Astrocyte (in vitro differentiated cells and primary cell): ENCODE measurements at regions not wholly inside any gene's neighbourhood (a gene's known extent, or its start where the extent isn't known, plus 50 kb on each side); places are given as distances from the start of the nearest gene placed in this dataset.

Source experiments
- DNase-seq: peaks from one replicate; pipeline ENCODE4 v3.0.0-alpha.2; 2010; ENCODE audit warnings: low read depth
- FAIRE-seq: peaks from 2 replicates; lab custom pipeline; 2011; peaks lifted over from hg19 to GRCh38; lab: Jason Lieb, UNC
- H2AFZ ChIP-seq: 2 replicates; pipeline ENCODE4 v1.6.0; 2012; ENCODE audit warnings: low read depth, low read length, inconsistent platforms
- H3K27ac ChIP-seq: 2 replicates; pipeline ENCODE4 v1.5.1; 2011; ENCODE audit warnings: low read depth, low read length, inconsistent platforms
- H3K27me3 ChIP-seq: 2 replicates; pipeline ENCODE4 v1.6.0; 2011; ENCODE audit warnings: low read length, inconsistent platforms; ENCODE audit not compliant: insufficient read depth
- H3K36me3 ChIP-seq: 2 replicates; pipeline ENCODE4 v1.5.1; 2011; ENCODE audit warnings: low read length, inconsistent platforms; ENCODE audit not compliant: insufficient read depth
- H3K4me1 ChIP-seq: 2 replicates; pipeline ENCODE4 v1.5.1; 2011; ENCODE audit warnings: low read length, inconsistent platforms; ENCODE audit not compliant: insufficient read depth
- H3K4me2 ChIP-seq: 2 replicates; pipeline ENCODE4 v1.6.0; 2012; ENCODE audit warnings: low read length, inconsistent platforms
- H3K4me3 ChIP-seq: 2 replicates; pipeline ENCODE4 v1.5.1; 2011; ENCODE audit warnings: low read depth, mild to moderate bottlenecking, low read length, inconsistent platforms; ENCODE audit not compliant: insufficient read depth
- H3K79me2 ChIP-seq: 2 replicates; pipeline ENCODE4 v1.6.0; 2012; ENCODE audit warnings: mild to moderate bottlenecking, low read length, inconsistent platforms; ENCODE audit not compliant: insufficient read depth
- H3K9ac ChIP-seq: 2 replicates; pipeline ENCODE4 v1.6.0; 2012; ENCODE audit warnings: mild to moderate bottlenecking, low read length, inconsistent platforms
- H3K9me3 ChIP-seq: 2 replicates; pipeline ENCODE4 v1.5.1; 2012; ENCODE audit warnings: low read depth, mild to moderate bottlenecking, low read length, inconsistent platforms; ENCODE audit not compliant: insufficient read depth
- H4K20me1 ChIP-seq: 2 replicates; pipeline ENCODE4 v1.6.0; 2012; ENCODE audit warnings: low read length, inconsistent platforms; ENCODE audit not compliant: insufficient read depth
- H3K27ac Mint-ChIP-seq: one replicate; pipeline ENCODE4 v1.8.0; 2021; ENCODE audit warnings: mild to moderate bottlenecking, mixed read lengths; ENCODE audit not compliant: unreplicated experiment
- H3K27me3 Mint-ChIP-seq: one replicate; pipeline ENCODE4 v1.8.0; 2021; ENCODE audit warnings: low read depth, mixed read lengths; ENCODE audit not compliant: unreplicated experiment
- H3K36me3 Mint-ChIP-seq: one replicate; pipeline ENCODE4 v1.8.0; 2021; ENCODE audit warnings: low read depth, mixed read lengths; ENCODE audit not compliant: unreplicated experiment
- H3K4me1 Mint-ChIP-seq: one replicate; pipeline ENCODE4 v1.8.0; 2021; ENCODE audit warnings: low read depth, mixed read lengths; ENCODE audit not compliant: unreplicated experiment
- H3K4me3 Mint-ChIP-seq: one replicate; pipeline ENCODE4 v1.8.0; 2021; ENCODE audit warnings: mild to moderate bottlenecking, moderate library complexity, mixed read lengths; ENCODE audit not compliant: unreplicated experiment
- H3K9me3 Mint-ChIP-seq: one replicate; pipeline ENCODE4 v1.8.0; 2021; ENCODE audit warnings: mild to moderate bottlenecking, mixed read lengths; ENCODE audit not compliant: unreplicated experiment
- CTCF ChIP-seq: IDR thresholded peaks from 2 replicates; pipeline ENCODE4 v1.5.1; 2011; ENCODE audit warnings: low read depth, mild to moderate bottlenecking, inconsistent platforms, low read length, moderate library complexity; ENCODE audit not compliant: insufficient read depth
- EZH2 ChIP-seq: IDR thresholded peaks from 2 replicates; pipeline ENCODE4 v1.6.1; 2012; ENCODE audit warnings: mild to moderate bottlenecking, low read length, inconsistent platforms; ENCODE audit not compliant: insufficient read depth

GRCh38 chr18:67818432-67818831 lies 301.9 kb upstream of the DSEL start:
- Histone ChIP-seq H2AFZ (no peak overlapping the region), H3K9me3 (no peaks in the 10 kb centered on the region), H3K27me3 (no peaks in the 10 kb centered on the region), H3K4me3 (no peak overlapping the region), H3K4me2 (no peak overlapping the region), H3K36me3 (no peaks in the 10 kb centered on the region), H3K4me1 (no peaks in the 10 kb centered on the region), H3K27ac (no peak overlapping the region), H3K79me2 (no peaks in the 10 kb centered on the region), H3K9ac (no peak overlapping the region), H4K20me1 (no peaks in the 10 kb centered on the region)
- FAIRE-seq (no peak), DNase-seq (no peak)
- no peak for TF ChIP-seq CTCF
- no peak for TF ChIP-seq EZH2
- H3K4me3 Mint-ChIP-seq: no peak overlapping the region
- H3K36me3 Mint-ChIP-seq: no peaks in the 10 kb centered on the region
- H3K27me3 Mint-ChIP-seq: no peaks in the 10 kb centered on the region
- H3K9me3 Mint-ChIP-seq: no peaks in the 10 kb centered on the region
- no peaks in the 10 kb centered on the region for H3K4me1 Mint-ChIP-seq
- no peak overlapping the region for H3K27ac Mint-ChIP-seq

GRCh38 chr18:67815280-67815679 lies 298.8 kb upstream of the DSEL start:
- no peaks in the 10 kb centered on the region for H3K4me1 ChIP-seq
- no peaks in the 10 kb centered on the region for H3K27me3 ChIP-seq
- H3K4me2 ChIP-seq: no peak overlapping the region
- Mint-ChIP-seq H3K4me3 (no peak overlapping the region), H3K27ac (no peak overlapping the region), H3K4me1 (no peaks in the 10 kb centered on the region), H3K36me3 (no peaks in the 10 kb centered on the region), H3K9me3 (no peaks in the 10 kb centered on the region), H3K27me3 (no peaks in the 10 kb centered on the region)
- H3K4me3 ChIP-seq: no peak overlapping the region
- H3K9me3 ChIP-seq: no peaks in the 10 kb centered on the region
- no peak for TF ChIP-seq CTCF
- no peak for TF ChIP-seq EZH2
- H2AFZ ChIP-seq: no peak overlapping the region
- H3K36me3 ChIP-seq: no peaks in the 10 kb centered on the region
- H3K27ac ChIP-seq: no peak overlapping the region
- DNase-seq (no peak), FAIRE-seq (no peak)
- no peaks in the 10 kb centered on the region for H4K20me1 ChIP-seq
- H3K9ac ChIP-seq: no peak overlapping the region
- H3K79me2 ChIP-seq: no peaks in the 10 kb centered on the region

GRCh38 chr18:67813380-67814028 lies 297.0 kb upstream of the DSEL start:
- H3K4me1 Mint-ChIP-seq: no peaks in the 10 kb centered on the region
- Histone ChIP-seq H4K20me1 (no peaks in the 10 kb centered on the region), H2AFZ (no peak overlapping the region), H3K36me3 (no peaks in the 10 kb centered on the region), H3K79me2 (no peaks in the 10 kb centered on the region), H3K4me3 (no peak overlapping the region), H3K4me1 (no peaks in the 10 kb centered on the region), H3K27ac (no peak overlapping the region), H3K9me3 (no peaks in the 10 kb centered on the region), H3K9ac (no peak overlapping the region), H3K4me2 (no peak overlapping the region), H3K27me3 (no peaks in the 10 kb centered on the region)
- no peak for FAIRE-seq
- H3K27me3 Mint-ChIP-seq: no peaks in the 10 kb centered on the region
- no peak for DNase-seq
- TF ChIP-seq EZH2 (no peak), CTCF (no peak)
- no peak overlapping the region for H3K27ac Mint-ChIP-seq
- no peaks in the 10 kb centered on the region for H3K36me3 Mint-ChIP-seq
- no peak overlapping the region for H3K4me3 Mint-ChIP-seq
- no peaks in the 10 kb centered on the region for H3K9me3 Mint-ChIP-seq
